ENCODE measurements at regions not wholly inside any gene's neighbourhood (a gene's known extent, or its start where the extent isn't known, plus 50 kb on each side); places are given as distances from the start of the nearest gene placed in this dataset.

- Histone ChIP-seq H2BK15ac (ENCODE audit: low read length) (no peak overlapping the region), H4K91ac (replicated peaks; ENCODE audit: insufficient read length, low read length) (no peak overlapping the region), H2BK5ac (ENCODE audit: low read depth, low read length) (no peak overlapping the region), H3K14ac (ENCODE audit: insufficient read length) (no peak overlapping the region), H3K79me1 (ENCODE audit: low read depth, low read length) (no peaks in the 10 kb centered on the region), H4K20me1 (replicated peaks in 1 of 2; ENCODE audit: control insufficient read depth in 1 of 2, insufficient read depth in 2 of 2, low read length in 2 of 2) (no peaks in the 10 kb centered on the region), H3K9ac (replicated peaks in 1 of 4; ENCODE audit: extremely low read depth in 1 of 4, low read depth in 3 of 4, low read length in 3 of 4) (no peak overlapping the region), H2BK20ac (ENCODE audit: low read length) (no peak overlapping the region), H2BK120ac (replicated peaks; ENCODE audit: low read depth, low read length) (no peak overlapping the region), H3K23ac (ENCODE audit: insufficient read length) (no peak overlapping the region), H3K79me2 (ENCODE audit: control insufficient read depth in 1 of 2, insufficient read depth in 2 of 2, low read length in 2 of 2) (no peaks in the 10 kb centered on the region), H3K36me3 (ENCODE audit: control insufficient read depth in 2 of 4, insufficient read depth in 4 of 4, low read length in 3 of 4) (no peaks in the 10 kb centered on the region), H3K4me3 (ENCODE audit: extremely low read depth in 1 of 4, insufficient read depth in 2 of 4, low read depth in 3 of 4, low read length in 4 of 4) (no peak overlapping the region), H3K27ac (ENCODE audit: low read depth, low read length) (no peak overlapping the region), H3K56ac (replicated peaks; ENCODE audit: insufficient read length, low read depth, low read length) (no peak overlapping the region), H3K4me1 (replicated peaks in 1 of 4; ENCODE audit: control insufficient read depth in 3 of 4, insufficient read depth in 4 of 4, low read length in 3 of 4) (no peaks in the 10 kb centered on the region), H2AFZ (ENCODE audit: low read length) (no peak overlapping the region), H3K23me2 (ENCODE audit: low read depth, low read length) (no peaks in the 10 kb centered on the region), H2BK12ac (ENCODE audit: low read depth, low read length) (no peak overlapping the region), H4K5ac (ENCODE audit: insufficient read length, low read depth, low read length) (no peak overlapping the region), H3K18ac (ENCODE audit: extremely low read depth, low read length) (no peak overlapping the region), H3K9me3 (ENCODE audit: insufficient read depth in 2 of 2, low read depth in 1 of 2, low read length in 1 of 2) (no peaks in the 10 kb centered on the region), H4K8ac (ENCODE audit: extremely low read depth, insufficient read depth, low read length) (no peak overlapping the region), H3K4me2 (ENCODE audit: insufficient read depth in 1 of 2, low read depth in 2 of 2, low read length in 2 of 2) (no peak overlapping the region), H3K27me3 (replicated peaks in 1 of 4; ENCODE audit: control insufficient read depth in 3 of 4, extremely low read depth in 1 of 4, insufficient read depth in 3 of 4, low read length in 3 of 4) (no peaks in the 10 kb centered on the region), H3K4ac (replicated peaks; ENCODE audit: insufficient read length, low read depth, low read length) (no peak overlapping the region), H2AK5ac (ENCODE audit: low read depth, low read length) (no peak overlapping the region)
- ChIA-PET POLR2A (ENCODE audit: partially characterized antibody) (no interaction called here), CTCF (ENCODE audit: partially characterized antibody) (no interaction called here)
- DNase-seq (ENCODE audit: low read depth in 1 of 2, low spot score in 2 of 2) (no peak), FAIRE-seq (no peak)
- WGBS, 2 experiments (ENCODE audit: extremely low coverage in 1 of 2, insufficient coverage in 1 of 2, insufficient read length in 1 of 2, insufficient replicate concordance in 2 of 2, low coverage in 1 of 2, low lambda C conversion rate in 2 of 2, missing lambda C conversion rate in 1 of 2), result 92% methylated on average over 1 of the region's 1 CpG; no CpG with 5 or more reads in 1 of the 2 experiments
- TF ChIP-seq BCL11A (IDR thresholded peaks at IDR 0.05; ENCODE audit: low read depth in 2 of 2, low read length in 2 of 2) (no peak), KDM4A (IDR thresholded peaks at IDR 0.05; ENCODE audit: low read depth, low read length, severe bottlenecking) (no peak), POU5F1 (IDR thresholded peaks at IDR 0.05; ENCODE audit: low read depth, low read length) (no peak), RBBP5 (IDR thresholded peaks at IDR 0.05; ENCODE audit: borderline replicate concordance, low read depth, low read length) (no peak), HDAC2 (IDR thresholded peaks at IDR 0.05; ENCODE audit: borderline replicate concordance in 1 of 2, low read depth in 2 of 2, low read length in 2 of 2) (no peak), EP300 (IDR thresholded peaks at IDR 0.05; ENCODE audit: borderline replicate concordance in 1 of 2, low read depth in 2 of 2, low read length in 2 of 2) (no peak), TAF7 (optimal IDR thresholded peaks at IDR 0.05; ENCODE audit: borderline replicate concordance, low read depth, low read length) (no peak), SIX5 (IDR thresholded peaks at IDR 0.05; ENCODE audit: low read depth, low read length) (no peak), SUZ12 (IDR thresholded peaks at IDR 0.05; ENCODE audit: low read length) (no peak), CHD2 (IDR thresholded peaks at IDR 0.05; ENCODE audit: low read length) (no peak), FOSL1 (IDR thresholded peaks at IDR 0.05; ENCODE audit: insufficient read depth, low read depth, low read length) (no peak), RFX5 (IDR thresholded peaks at IDR 0.05; ENCODE audit: borderline replicate concordance, low read depth, low read length) (no peak), TBP (IDR thresholded peaks at IDR 0.05; ENCODE audit: low read depth, low read length) (no peak), EGR1 (IDR thresholded peaks at IDR 0.05; ENCODE audit: borderline replicate concordance, low read depth, low read length) (no peak), SIN3A (conservative IDR thresholded peaks at IDR 0.05 in 1 of 2, IDR thresholded peaks at IDR 0.05 in 1 of 2; ENCODE audit: low read depth in 1 of 2, low read length in 2 of 2) (no peak)
Measured at GRCh38 chr18:66222174-66222573, 381.7 kb downstream of the CDH19 start.
